Upper lobe of right lung (tissue), 1 donor: ENCODE measurements at regions not wholly inside any gene's neighbourhood (a gene's known extent, or its start where the extent isn't known, plus 50 kb on each side); places are given as distances from the start of the nearest gene placed in this dataset.
A peak's percentile ranks its signal among the peaks of the same experiment; 100 is the strongest.

ENCODE experiments used
- ATAC-seq: fragments of 200-7000 bp; cut with Tn5 transposase; one replicate; pipeline ENCODE4 v1.9.1; 2020; ENCODE audit warnings: mild to moderate bottlenecking, moderate library complexity
- DNase-seq: peaks from one replicate; pipeline ENCODE4 v3.0.0-alpha.2; 2020
- H3K27ac ChIP-seq: fragments of 200-600 bp; one replicate; pipeline ENCODE4 v1.8.0; 2022
- H3K27me3 ChIP-seq: fragments of 200-600 bp; one replicate; pipeline ENCODE4 v1.8.0; 2022; ENCODE audit warnings: mild to moderate bottlenecking
- H3K36me3 ChIP-seq: fragments of 200-600 bp; one replicate; pipeline ENCODE4 v1.8.0; 2022
- H3K4me1 ChIP-seq: fragments of 200-600 bp; one replicate; pipeline ENCODE4 v1.8.0; 2022
- H3K4me3 ChIP-seq: fragments of 200-600 bp; one replicate; pipeline ENCODE4 v1.8.0; 2022; ENCODE audit warnings: mild to moderate bottlenecking
- H3K9me3 ChIP-seq: fragments of 200-600 bp; one replicate; pipeline ENCODE4 v1.8.0; 2022
- CTCF ChIP-seq: fragments of 200-600 bp; IDR thresholded peaks from one replicate; pipeline ENCODE4 v1.8.0; 2022; ENCODE audit warnings: antibody characterized with exemption
- intact Hi-C: fragments of 100-400 bp; cut with DNase I; formaldehyde crosslinking; loops from one replicate; pipeline ENCODE4 v1.11.0; 2022
- donor health status: DM: no; HTN: yes; CAD: no; lungs with severe emphysema.

DNA sequence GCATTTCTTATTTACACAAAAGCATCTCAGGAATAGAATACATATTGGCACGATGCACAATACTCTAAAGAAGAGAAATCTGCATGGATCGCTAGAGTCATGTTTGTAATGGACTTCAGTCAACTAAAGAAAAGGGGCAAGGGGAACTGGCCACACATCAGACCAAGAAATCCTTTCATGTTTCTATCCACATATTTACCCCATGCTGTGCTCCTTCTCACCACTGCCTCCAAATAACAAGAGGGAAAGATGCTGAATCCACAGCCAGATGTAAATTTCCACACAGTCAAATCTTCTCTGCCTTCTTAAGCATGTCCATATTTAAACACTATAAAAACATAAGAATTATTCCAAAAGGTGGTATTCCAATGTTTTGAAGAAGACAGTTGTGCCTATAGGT lies 67.6 kb downstream of the COX18 start:
- no peak overlapping the region for H3K27ac ChIP-seq
- H3K9me3 ChIP-seq = no peaks in the 10 kb centered on the region
- H3K4me1 ChIP-seq = no peaks in the 10 kb centered on the region
- no peak for TF ChIP-seq CTCF
- intact Hi-C loops = no loop called here
- DNase-seq (no peak), ATAC-seq (no peak)
- H3K36me3 ChIP-seq = no peaks in the 10 kb centered on the region
- H3K4me3 ChIP-seq = no peak overlapping the region
- H3K27me3 ChIP-seq = no peaks in the 10 kb centered on the region

GRCh38 chr4:72997409-72997808 lies 72.1 kb downstream of the COX18 start:
- Histone ChIP-seq H3K9me3 (no peaks in the 10 kb centered on the region), H3K4me1 (no peaks in the 10 kb centered on the region), H3K27ac (no peak overlapping the region), H3K36me3 (no peaks in the 10 kb centered on the region), H3K27me3 (no peaks in the 10 kb centered on the region), H3K4me3 (no peak overlapping the region)
- ATAC-seq = peak; percentile 74
- intact Hi-C loops = no loop called here
- DNase-seq = peak; percentile 66
- TF ChIP-seq CTCF = no peak

DNA sequence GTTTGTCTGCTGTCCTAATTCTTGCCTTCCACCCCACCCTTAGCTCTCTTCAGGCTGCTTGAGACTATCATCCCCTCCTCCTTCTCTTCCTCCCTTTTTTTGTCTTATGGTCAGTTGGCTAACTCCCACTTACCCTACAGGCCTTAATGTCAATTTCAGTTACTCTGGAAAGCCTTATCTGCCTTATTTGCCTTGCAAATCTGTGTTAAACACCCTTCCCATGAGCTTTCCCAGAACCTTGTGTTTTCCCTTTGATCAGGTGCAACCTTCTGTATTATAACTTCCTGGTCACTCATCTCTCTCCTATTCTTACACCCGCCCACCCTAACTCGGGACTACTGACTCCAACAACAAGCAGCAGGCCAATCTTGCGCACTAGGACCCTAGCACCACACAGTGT lies 74.8 kb downstream of the COX18 start:
- ATAC-seq = no peak

DNA sequence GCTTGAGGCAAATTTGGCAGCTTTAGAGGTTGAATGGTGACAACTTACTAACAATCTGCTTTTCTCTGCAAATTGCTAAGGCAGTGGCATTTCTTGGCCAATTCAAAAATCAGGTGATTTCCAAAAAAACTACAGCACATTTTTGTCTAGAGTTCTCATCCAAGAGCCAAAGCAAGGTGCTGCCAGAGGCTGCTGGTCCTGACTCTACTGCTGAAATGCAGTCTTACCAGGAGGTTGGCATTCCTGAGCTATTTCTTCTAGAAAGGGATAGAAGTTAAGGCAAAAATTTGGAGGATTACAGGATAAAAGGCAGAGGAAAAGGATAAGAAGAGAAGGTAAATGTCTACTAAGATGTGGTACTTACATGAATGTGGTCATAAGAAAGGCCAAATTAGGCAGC lies 75.6 kb downstream of the COX18 start:
- Histone ChIP-seq H3K4me1 (no peaks in the 10 kb centered on the region), H3K36me3 (no peaks in the 10 kb centered on the region), H3K27ac (no peak overlapping the region), H3K27me3 (no peaks in the 10 kb centered on the region), H3K9me3 (no peaks in the 10 kb centered on the region), H3K4me3 (no peak overlapping the region)
- no peak for TF ChIP-seq CTCF
- no peak for ATAC-seq
- intact Hi-C loops = no loop called here
- DNase-seq = no peak

More for the DNA sequence above, 74.8 kb downstream of the COX18 start:
- no peaks in the 10 kb centered on the region for H3K36me3 ChIP-seq
- intact Hi-C loops = no loop called here
- H3K27me3 ChIP-seq = no peaks in the 10 kb centered on the region
- no peaks in the 10 kb centered on the region for H3K9me3 ChIP-seq
- H3K27ac ChIP-seq = no peak overlapping the region
- TF ChIP-seq CTCF = no peak
- no peak for DNase-seq
- no peak overlapping the region for H3K4me3 ChIP-seq
- H3K4me1 ChIP-seq = no peaks in the 10 kb centered on the region

DNA sequence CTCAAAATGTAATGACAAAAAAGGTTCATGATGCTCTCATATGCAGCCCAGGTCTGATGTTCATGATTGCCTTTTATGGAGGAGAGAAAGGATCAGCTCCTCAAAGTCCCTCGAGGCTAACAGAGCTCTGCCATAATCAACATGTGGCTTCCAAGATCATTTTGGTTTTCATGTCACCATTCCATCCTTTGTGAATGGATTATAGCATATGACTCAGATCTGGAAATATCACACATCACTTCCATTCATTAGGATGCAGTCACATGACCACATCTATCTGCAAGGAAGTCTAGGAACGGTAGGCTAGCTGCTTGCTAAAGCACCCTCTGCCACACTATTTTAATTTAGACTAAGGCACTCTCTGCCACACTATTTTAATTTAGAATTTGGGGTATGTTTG lies 77.6 kb downstream of the COX18 start:
- H3K27me3 ChIP-seq = no peaks in the 10 kb centered on the region
- no peak overlapping the region for H3K4me3 ChIP-seq
- no peaks in the 10 kb centered on the region for H3K9me3 ChIP-seq
- no peak for DNase-seq
- H3K4me1 ChIP-seq = no peaks in the 10 kb centered on the region
- TF ChIP-seq CTCF = no peak
- H3K27ac ChIP-seq = no peak overlapping the region
- H3K36me3 ChIP-seq = no peaks in the 10 kb centered on the region
- no peak for ATAC-seq
- intact Hi-C loops = no loop called here
